Hepatocyte (in vitro differentiated cells): ENCODE measurements at regions not wholly inside any gene's neighbourhood (a gene's known extent, or its start where the extent isn't known, plus 50 kb on each side); places are given as distances from the start of the nearest gene placed in this dataset.

Source experiments
- DNase-seq: peaks from one replicate; pipeline ENCODE4 v3.0.0-alpha.2; 2016; ENCODE audit warnings: low spot score
- H2AFZ ChIP-seq: fragments of 200-600 bp; sonication (generic); 2 replicates; pipeline ENCODE4 v1.6.0; 2016; ENCODE audit warnings: antibody characterized with exemption, mild to moderate bottlenecking
- H3K27ac ChIP-seq: fragments of 200-600 bp; sonication (generic); 2 replicates; pipeline ENCODE4 v1.5.1; 2016; ENCODE audit warnings: mild to moderate bottlenecking
- H3K27me3 ChIP-seq: fragments of 200-600 bp; sonication (generic); 2 replicates; pipeline ENCODE4 v1.6.1; 2016
- H3K36me3 ChIP-seq: fragments of 200-600 bp; sonication (generic); replicated peaks from 2 replicates; pipeline ENCODE4 v1.5.1; 2016; ENCODE audit warnings: low read depth; ENCODE audit not compliant: insufficient read depth
- H3K4me1 ChIP-seq: fragments of 200-600 bp; sonication (generic); 2 replicates; pipeline ENCODE4 v1.5.1; 2016; ENCODE audit warnings: mild to moderate bottlenecking, moderate library complexity; ENCODE audit not compliant: insufficient read depth
- H3K4me2 ChIP-seq: fragments of 200-600 bp; sonication (generic); 2 replicates; pipeline ENCODE4 v1.6.0; 2016
- H3K4me3 ChIP-seq: fragments of 200-600 bp; sonication (generic); 2 replicates; pipeline ENCODE4 v1.5.1; 2016; ENCODE audit warnings: mild to moderate bottlenecking
- H3K79me2 ChIP-seq: fragments of 200-600 bp; sonication (generic); 2 replicates; pipeline ENCODE4 v1.6.0; 2017; ENCODE audit warnings: mild to moderate bottlenecking
- H3K9me2 ChIP-seq: fragments of 200-600 bp; sonication (generic); replicated peaks from 2 replicates; pipeline ENCODE4 v1.6.0; 2017; ENCODE audit warnings: mild to moderate bottlenecking; ENCODE audit not compliant: insufficient read depth
- H3K9me3 ChIP-seq: fragments of 200-600 bp; sonication (generic); 2 replicates; pipeline ENCODE4 v1.5.1; 2016; ENCODE audit warnings: low read depth, mild to moderate bottlenecking
- H4K20me1 ChIP-seq: fragments of 200-600 bp; sonication (generic); 2 replicates; pipeline ENCODE4 v1.6.0; 2016; ENCODE audit warnings: mild to moderate bottlenecking; ENCODE audit not compliant: insufficient read depth, poor library complexity, severe bottlenecking
- EZH2 ChIP-seq: fragments of 200-600 bp; sonication (generic); IDR thresholded peaks from 2 replicates; pipeline ENCODE4 v1.6.1; 2016; ENCODE audit warnings: antibody characterized with exemption, mild to moderate bottlenecking, borderline replicate concordance
- EZH2phosphoT487 ChIP-seq: fragments of 200-600 bp; sonication (generic); IDR thresholded peaks from one replicate; pipeline ENCODE4 v1.6.1; 2018; ENCODE audit warnings: antibody characterized with exemption, mild to moderate bottlenecking, low read depth, moderate library complexity; ENCODE audit not compliant: unreplicated experiment, severe bottlenecking
- whole genome bisulfite sequencing: methylation state at CpG from one replicate; pipeline ENCODE4 v1.1.6; 2016; ENCODE audit warnings: low lambda C conversion rate; ENCODE audit errors: missing lambda C conversion rate; 5-methylcytosine and 5-hydroxymethylcytosine counted together
- TF ChIP-seq, protein P1 (sequence below): fragments of 200-600 bp; sonication (generic); IDR thresholded peaks from 2 replicates; pipeline ENCODE4 v1.5.1; 2016; ENCODE audit warnings: antibody characterized with exemption, mild to moderate bottlenecking; ENCODE audit not compliant: poor library complexity

DNA sequence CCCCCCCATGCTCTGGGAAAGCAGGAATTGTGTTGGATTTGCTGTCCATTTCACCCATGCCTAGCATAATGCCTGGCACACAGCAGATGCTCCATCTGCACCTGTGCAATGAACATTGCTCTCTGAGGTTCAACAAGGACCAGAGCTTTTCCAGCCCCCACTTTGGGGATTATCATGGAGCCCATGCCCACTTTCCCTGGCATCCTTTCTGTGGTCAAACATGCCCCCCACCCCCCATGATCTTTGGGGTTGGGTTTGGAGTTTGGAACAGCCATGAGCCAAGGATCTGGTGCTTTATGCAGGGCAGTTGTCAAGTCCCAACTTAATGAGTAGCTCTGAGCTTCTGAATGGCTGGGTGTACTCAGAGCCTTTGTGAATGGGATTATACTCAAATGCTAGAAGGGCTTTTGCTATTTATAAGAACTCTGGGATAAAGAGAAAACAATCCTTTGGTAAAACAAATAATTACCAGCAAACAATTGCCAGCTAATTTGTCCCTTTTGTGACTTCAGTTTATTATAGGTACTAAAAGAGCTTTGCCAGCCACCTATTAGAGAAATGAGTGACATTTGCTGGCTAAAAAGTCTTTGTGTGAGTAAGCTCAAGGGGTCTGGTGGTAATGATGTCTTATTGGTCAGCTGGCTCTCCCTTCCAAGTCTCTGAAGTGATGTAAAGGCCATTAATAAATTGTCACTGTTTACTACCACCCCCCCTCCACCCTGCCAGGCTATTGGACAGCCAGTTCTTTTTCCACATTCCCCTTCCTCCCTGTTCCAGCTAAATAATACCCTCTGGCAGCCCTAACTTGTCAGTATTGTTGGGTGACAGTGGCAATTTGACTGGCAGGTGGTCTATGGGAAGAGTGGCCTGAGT, 182.3 kb downstream of the MACROH2A1 start:
- Histone ChIP-seq H3K36me3 (no peaks in the 10 kb centered on the region), H3K9me2 (no peaks in the 10 kb centered on the region), H3K27me3 (no peaks in the 10 kb centered on the region), H3K79me2 (no peaks in the 10 kb centered on the region), H2AFZ (no peak overlapping the region), H3K27ac (no peak overlapping the region), H3K9me3 (no peaks in the 10 kb centered on the region), H3K4me1 (peaks cover 8% of the 10 kb centered on the region), H3K4me2 (no peak overlapping the region), H4K20me1 (no peaks in the 10 kb centered on the region), H3K4me3 (no peak overlapping the region)
- no peak for DNase-seq
- TF ChIP-seq EZH2 (no peak), EZH2phosphoT487 (no peak)
- TF ChIP-seq, protein P1, sequence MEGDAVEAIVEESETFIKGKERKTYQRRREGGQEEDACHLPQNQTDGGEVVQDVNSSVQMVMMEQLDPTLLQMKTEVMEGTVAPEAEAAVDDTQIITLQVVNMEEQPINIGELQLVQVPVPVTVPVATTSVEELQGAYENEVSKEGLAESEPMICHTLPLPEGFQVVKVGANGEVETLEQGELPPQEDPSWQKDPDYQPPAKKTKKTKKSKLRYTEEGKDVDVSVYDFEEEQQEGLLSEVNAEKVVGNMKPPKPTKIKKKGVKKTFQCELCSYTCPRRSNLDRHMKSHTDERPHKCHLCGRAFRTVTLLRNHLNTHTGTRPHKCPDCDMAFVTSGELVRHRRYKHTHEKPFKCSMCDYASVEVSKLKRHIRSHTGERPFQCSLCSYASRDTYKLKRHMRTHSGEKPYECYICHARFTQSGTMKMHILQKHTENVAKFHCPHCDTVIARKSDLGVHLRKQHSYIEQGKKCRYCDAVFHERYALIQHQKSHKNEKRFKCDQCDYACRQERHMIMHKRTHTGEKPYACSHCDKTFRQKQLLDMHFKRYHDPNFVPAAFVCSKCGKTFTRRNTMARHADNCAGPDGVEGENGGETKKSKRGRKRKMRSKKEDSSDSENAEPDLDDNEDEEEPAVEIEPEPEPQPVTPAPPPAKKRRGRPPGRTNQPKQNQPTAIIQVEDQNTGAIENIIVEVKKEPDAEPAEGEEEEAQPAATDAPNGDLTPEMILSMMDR: no peak

DNA sequence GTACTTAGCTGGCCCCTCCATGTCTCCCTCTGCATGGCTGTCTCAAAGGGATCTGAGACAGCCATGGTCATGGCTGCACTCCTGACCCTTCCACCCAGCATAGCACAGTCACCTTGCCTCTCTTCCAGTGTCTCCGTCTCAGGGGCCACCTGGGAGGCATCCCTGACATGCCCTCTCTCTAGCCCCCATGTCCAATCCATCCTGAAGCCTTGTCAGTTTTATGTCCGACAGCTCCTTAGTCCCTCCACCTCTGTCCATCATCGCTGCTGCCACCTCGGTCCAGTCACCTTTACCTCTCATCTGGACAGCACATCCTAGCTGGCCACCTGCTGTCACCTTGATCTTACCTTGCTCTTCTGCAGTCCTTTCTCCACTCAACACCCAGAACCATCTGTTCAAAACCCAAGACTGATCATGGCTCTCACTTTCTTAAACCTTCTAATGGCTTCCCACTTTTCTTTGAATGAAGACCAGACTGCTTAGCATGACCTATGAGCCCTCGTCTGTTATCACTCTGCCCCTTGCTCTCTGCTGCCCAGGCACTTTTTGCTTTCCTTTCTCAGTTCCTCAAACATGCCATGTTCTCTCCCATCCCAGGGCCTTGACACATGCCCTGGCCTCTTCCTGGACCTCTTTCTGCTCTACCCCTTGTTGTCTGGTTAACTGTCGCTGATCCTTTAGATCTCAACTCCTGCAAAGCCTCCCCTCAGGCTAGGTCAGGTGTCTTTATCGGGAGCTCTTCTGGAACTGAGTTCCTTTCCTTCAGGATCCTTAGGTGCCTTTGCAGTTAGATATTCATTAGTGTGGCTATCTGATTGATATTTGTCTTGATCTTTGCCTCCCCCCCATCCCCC, 181.8 kb upstream of the PITX1 start:
- WGBS: 84% methylated on average over 7 of the region's 7 CpGs
- Histone ChIP-seq H3K9me3 (no peaks in the 10 kb centered on the region), H3K4me1 (peaks cover 8% of the 10 kb centered on the region), H4K20me1 (no peaks in the 10 kb centered on the region), H3K79me2 (no peaks in the 10 kb centered on the region), H3K9me2 (no peaks in the 10 kb centered on the region), H3K36me3 (no peaks in the 10 kb centered on the region), H3K27ac (no peak overlapping the region), H2AFZ (no peak overlapping the region), H3K4me3 (no peak overlapping the region), H3K4me2 (no peak overlapping the region), H3K27me3 (no peaks in the 10 kb centered on the region)
- TF ChIP-seq, protein P1: no peak
- TF ChIP-seq EZH2phosphoT487: no peak
- no peak for TF ChIP-seq EZH2
- no peak for DNase-seq

DNA sequence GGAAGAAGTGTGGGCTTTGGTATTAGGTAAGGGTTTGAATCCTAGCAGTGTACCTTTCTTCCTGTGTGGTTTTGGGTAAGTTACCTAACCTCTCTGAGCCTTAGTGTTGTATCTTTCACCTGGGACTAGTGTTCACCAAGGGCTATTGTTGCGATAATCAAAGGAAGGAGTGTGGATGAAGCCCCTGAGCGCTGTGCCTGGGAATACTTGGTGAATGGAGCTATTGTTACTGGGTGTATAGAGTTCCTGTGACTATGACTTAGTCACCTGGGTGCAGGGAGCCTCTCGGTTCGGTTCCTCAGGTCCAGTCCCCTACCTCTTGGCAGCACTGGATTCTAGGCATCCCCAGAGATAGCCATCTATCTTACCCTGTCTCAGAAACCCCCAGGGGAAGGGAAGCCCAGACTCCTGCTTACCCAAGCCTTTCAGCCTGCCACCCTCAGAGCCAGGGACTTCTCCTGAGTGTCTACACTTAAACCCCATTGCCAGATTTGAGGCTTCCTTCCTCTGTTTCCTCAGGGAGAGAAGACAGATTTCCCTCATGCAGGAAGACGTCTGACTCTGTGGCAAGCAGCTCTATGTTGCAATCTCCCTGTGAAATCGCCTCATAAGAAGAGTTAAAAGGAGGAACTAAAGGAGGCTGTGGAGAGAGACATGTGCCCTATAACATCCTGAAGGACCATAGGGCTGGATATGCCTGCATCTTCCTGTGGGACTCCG, 181.0 kb upstream of the PITX1 start:
- Histone ChIP-seq H3K4me3 (no peak overlapping the region), H3K36me3 (no peaks in the 10 kb centered on the region), H4K20me1 (no peaks in the 10 kb centered on the region), H2AFZ (no peak overlapping the region), H3K4me1 (peaks cover 8% of the 10 kb centered on the region), H3K9me2 (no peaks in the 10 kb centered on the region), H3K4me2 (no peak overlapping the region), H3K27ac (no peak overlapping the region), H3K79me2 (no peaks in the 10 kb centered on the region), H3K9me3 (no peaks in the 10 kb centered on the region), H3K27me3 (no peaks in the 10 kb centered on the region)
- no peak for DNase-seq
- TF ChIP-seq EZH2 (no peak), EZH2phosphoT487 (no peak)
- TF ChIP-seq, protein P1: no peak
- WGBS: 79% methylated on average over 7 of the region's 7 CpGs
